ENCODE measurements at regions not wholly inside any gene's neighbourhood (a gene's known extent, or its start where the extent isn't known, plus 50 kb on each side); places are given as distances from the start of the nearest gene placed in this dataset.

DNA sequence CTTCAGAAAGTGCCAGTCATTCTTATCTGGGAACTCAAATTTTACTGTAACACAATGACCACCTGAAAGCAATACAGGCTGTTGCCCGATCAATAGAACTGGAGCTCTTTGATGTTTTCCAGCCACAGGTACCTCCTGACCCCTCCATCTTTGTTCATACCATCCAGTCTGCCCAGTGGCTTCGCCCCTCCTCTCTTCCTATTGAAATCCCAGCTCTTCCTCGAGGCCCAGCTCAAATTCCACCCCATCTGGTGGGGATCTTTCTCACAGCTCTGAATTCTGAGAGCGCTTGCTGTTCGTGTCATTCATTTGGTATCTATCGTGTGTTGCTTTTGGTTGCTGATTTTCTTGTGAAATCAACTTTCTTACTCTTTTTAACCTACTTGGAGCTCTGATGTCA lies 87.9 kb upstream of the CNKSR3 start:
- H2AFZ ChIP-seq (ENCODE audit: low read depth) = no peak overlapping the region
- H3K79me2 ChIP-seq (ENCODE audit: insufficient read depth) = no peaks in the 10 kb centered on the region
- no peak overlapping the region for H3K9ac ChIP-seq
- no peaks in the 10 kb centered on the region for H3K9me3 ChIP-seq
- H3F3A ChIP-seq (replicated peaks; ENCODE audit: insufficient read depth) = no peaks in the 10 kb centered on the region
- no peak for DNase-seq
- no peaks in the 10 kb centered on the region for H3K4me1 ChIP-seq (ENCODE audit: control insufficient read depth in 1 of 2, insufficient read depth in 2 of 2, low read depth in 1 of 2, low read length in 1 of 2)
- no peak overlapping the region for H3K27ac ChIP-seq (ENCODE audit: low read depth in 2 of 2, low read length in 1 of 2)
- CTCF ChIA-PET = interaction anchor here (1.2 to 1.7 kb wide), 2 partner anchors 13 to 20 kb away, joined by 3 to 4 read pairs; no protein-coding TSS in a partner anchor
- H4K20me1 ChIP-seq (ENCODE audit: insufficient read depth) = no peaks in the 10 kb centered on the region
- no peaks in the 10 kb centered on the region for H3K27me3 ChIP-seq (ENCODE audit: insufficient read depth)
- H3K4me3 ChIP-seq (ENCODE audit: low read depth in 2 of 2, low read length in 1 of 2) = no peak overlapping the region
- POLR2A ChIA-PET = no interaction called here
- TF ChIP-seq RXRA (IDR thresholded peaks at IDR 0.05; ENCODE audit: borderline replicate concordance, low read depth) = no peak
- TF ChIP-seq, protein P1, sequence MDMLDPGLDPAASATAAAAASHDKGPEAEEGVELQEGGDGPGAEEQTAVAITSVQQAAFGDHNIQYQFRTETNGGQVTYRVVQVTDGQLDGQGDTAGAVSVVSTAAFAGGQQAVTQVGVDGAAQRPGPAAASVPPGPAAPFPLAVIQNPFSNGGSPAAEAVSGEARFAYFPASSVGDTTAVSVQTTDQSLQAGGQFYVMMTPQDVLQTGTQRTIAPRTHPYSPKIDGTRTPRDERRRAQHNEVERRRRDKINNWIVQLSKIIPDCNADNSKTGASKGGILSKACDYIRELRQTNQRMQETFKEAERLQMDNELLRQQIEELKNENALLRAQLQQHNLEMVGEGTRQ (IDR thresholded peaks at IDR 0.05; ENCODE audit: borderline replicate concordance, low read depth, low read length) = no peak
- no peak for TF ChIP-seq SMC3 (IDR thresholded peaks at IDR 0.05; ENCODE audit: low read depth, low read length)
- TF ChIP-seq RAD21 (IDR thresholded peaks at IDR 0.05; ENCODE audit: low read length) = no peak
- TF ChIP-seq SIN3A (IDR thresholded peaks at IDR 0.05; ENCODE audit: borderline replicate concordance, low read depth, low read length) = no peak
- TF ChIP-seq, protein P2, sequence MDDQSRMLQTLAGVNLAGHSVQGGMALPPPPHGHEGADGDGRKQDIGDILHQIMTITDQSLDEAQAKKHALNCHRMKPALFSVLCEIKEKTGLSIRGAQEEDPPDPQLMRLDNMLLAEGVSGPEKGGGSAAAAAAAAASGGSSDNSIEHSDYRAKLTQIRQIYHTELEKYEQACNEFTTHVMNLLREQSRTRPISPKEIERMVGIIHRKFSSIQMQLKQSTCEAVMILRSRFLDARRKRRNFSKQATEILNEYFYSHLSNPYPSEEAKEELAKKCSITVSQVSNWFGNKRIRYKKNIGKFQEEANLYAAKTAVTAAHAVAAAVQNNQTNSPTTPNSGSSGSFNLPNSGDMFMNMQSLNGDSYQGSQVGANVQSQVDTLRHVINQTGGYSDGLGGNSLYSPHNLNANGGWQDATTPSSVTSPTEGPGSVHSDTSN (IDR thresholded peaks at IDR 0.05) = no peak
- no peak for TF ChIP-seq FOXM1 (IDR thresholded peaks at IDR 0.05; ENCODE audit: low read depth)
- TF ChIP-seq, protein P3, sequence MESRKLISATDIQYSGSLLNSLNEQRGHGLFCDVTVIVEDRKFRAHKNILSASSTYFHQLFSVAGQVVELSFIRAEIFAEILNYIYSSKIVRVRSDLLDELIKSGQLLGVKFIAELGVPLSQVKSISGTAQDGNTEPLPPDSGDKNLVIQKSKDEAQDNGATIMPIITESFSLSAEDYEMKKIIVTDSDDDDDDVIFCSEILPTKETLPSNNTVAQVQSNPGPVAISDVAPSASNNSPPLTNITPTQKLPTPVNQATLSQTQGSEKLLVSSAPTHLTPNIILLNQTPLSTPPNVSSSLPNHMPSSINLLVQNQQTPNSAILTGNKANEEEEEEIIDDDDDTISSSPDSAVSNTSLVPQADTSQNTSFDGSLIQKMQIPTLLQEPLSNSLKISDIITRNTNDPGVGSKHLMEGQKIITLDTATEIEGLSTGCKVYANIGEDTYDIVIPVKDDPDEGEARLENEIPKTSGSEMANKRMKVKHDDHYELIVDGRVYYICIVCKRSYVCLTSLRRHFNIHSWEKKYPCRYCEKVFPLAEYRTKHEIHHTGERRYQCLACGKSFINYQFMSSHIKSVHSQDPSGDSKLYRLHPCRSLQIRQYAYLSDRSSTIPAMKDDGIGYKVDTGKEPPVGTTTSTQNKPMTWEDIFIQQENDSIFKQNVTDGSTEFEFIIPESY (IDR thresholded peaks at IDR 0.05; ENCODE audit: borderline replicate concordance, low read depth) = no peak
- TF ChIP-seq MXI1 (IDR thresholded peaks at IDR 0.05; ENCODE audit: low read depth, low read length) = no peak
- no peak for TF ChIP-seq TCF12 (IDR thresholded peaks at IDR 0.05)
- no peak for TF ChIP-seq TAF1 (IDR thresholded peaks at IDR 0.05; ENCODE audit: borderline replicate concordance, low read depth, low read length)
- TF ChIP-seq EP300 (IDR thresholded peaks at IDR 0.05; ENCODE audit: borderline replicate concordance in 1 of 2, low read depth in 1 of 2, low read length in 1 of 2) = no peak
- TF ChIP-seq, protein P4, sequence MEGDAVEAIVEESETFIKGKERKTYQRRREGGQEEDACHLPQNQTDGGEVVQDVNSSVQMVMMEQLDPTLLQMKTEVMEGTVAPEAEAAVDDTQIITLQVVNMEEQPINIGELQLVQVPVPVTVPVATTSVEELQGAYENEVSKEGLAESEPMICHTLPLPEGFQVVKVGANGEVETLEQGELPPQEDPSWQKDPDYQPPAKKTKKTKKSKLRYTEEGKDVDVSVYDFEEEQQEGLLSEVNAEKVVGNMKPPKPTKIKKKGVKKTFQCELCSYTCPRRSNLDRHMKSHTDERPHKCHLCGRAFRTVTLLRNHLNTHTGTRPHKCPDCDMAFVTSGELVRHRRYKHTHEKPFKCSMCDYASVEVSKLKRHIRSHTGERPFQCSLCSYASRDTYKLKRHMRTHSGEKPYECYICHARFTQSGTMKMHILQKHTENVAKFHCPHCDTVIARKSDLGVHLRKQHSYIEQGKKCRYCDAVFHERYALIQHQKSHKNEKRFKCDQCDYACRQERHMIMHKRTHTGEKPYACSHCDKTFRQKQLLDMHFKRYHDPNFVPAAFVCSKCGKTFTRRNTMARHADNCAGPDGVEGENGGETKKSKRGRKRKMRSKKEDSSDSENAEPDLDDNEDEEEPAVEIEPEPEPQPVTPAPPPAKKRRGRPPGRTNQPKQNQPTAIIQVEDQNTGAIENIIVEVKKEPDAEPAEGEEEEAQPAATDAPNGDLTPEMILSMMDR (IDR thresholded peaks at IDR 0.05) = no peak
- TF ChIP-seq, protein P5, sequence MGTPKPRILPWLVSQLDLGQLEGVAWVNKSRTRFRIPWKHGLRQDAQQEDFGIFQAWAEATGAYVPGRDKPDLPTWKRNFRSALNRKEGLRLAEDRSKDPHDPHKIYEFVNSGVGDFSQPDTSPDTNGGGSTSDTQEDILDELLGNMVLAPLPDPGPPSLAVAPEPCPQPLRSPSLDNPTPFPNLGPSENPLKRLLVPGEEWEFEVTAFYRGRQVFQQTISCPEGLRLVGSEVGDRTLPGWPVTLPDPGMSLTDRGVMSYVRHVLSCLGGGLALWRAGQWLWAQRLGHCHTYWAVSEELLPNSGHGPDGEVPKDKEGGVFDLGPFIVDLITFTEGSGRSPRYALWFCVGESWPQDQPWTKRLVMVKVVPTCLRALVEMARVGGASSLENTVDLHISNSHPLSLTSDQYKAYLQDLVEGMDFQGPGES (IDR thresholded peaks at IDR 0.05; ENCODE audit: low read depth, low read length) = no peak
- no peak for TF ChIP-seq RFX5 (IDR thresholded peaks at IDR 0.05; ENCODE audit: low read length)
- H3K9me2 ChIP-seq = no peaks in the 10 kb centered on the region
- no peak overlapping the region for H3K4me2 ChIP-seq
- 79% methylated on average over 6 of the region's 6 CpGs for WGBS (ENCODE audit: low lambda C conversion rate)
- no peaks in the 10 kb centered on the region for H3K36me3 ChIP-seq (replicated peaks in 1 of 2; ENCODE audit: control insufficient read depth in 1 of 2, insufficient read depth in 2 of 2, low read length in 1 of 2)
